ENCODE measurements at regions not wholly inside any gene's neighbourhood (a gene's known extent, or its start where the extent isn't known, plus 50 kb on each side); places are given as distances from the start of the nearest gene placed in this dataset.

DNA sequence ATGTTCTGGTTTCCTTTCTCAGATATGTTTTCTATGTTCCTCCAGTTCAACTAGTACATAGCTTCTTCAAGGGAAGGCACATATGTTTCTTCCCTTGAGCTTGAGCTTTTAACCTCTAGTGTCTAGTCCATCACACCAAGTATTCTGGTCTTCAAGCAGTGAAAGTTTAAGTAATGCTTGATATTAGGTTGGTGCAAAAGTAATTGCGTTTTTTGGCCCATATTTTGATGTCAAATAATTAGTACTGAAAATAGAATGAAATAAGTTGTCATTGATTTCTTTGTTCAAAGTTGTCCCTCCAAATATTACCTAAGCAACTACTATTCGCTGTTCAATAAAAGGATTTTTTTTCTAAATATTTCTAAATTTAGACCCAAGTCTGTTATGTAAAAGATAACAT is 146.7 kb upstream of the TSC22D2 start:
- H3K27ac ChIP-seq: no peak overlapping the region
- TF ChIP-seq, protein P1, sequence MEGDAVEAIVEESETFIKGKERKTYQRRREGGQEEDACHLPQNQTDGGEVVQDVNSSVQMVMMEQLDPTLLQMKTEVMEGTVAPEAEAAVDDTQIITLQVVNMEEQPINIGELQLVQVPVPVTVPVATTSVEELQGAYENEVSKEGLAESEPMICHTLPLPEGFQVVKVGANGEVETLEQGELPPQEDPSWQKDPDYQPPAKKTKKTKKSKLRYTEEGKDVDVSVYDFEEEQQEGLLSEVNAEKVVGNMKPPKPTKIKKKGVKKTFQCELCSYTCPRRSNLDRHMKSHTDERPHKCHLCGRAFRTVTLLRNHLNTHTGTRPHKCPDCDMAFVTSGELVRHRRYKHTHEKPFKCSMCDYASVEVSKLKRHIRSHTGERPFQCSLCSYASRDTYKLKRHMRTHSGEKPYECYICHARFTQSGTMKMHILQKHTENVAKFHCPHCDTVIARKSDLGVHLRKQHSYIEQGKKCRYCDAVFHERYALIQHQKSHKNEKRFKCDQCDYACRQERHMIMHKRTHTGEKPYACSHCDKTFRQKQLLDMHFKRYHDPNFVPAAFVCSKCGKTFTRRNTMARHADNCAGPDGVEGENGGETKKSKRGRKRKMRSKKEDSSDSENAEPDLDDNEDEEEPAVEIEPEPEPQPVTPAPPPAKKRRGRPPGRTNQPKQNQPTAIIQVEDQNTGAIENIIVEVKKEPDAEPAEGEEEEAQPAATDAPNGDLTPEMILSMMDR (IDR thresholded peaks at IDR 0.05): no peak
- H3K4me1 ChIP-seq (ENCODE audit: control insufficient read depth in 1 of 2, low read depth in 2 of 2): no peaks in the 10 kb centered on the region
- H3K4me3 ChIP-seq: no peak overlapping the region
- DNase-seq (ENCODE audit: low spot score) (no peak), ATAC-seq (ENCODE audit: insufficient number of reproducible peaks, low FRiP score, low read depth) (no peak)
- H3K9me3 ChIP-seq: no peaks in the 10 kb centered on the region
- H3K36me3 ChIP-seq: no peaks in the 10 kb centered on the region
- no peaks in the 10 kb centered on the region for H3K27me3 ChIP-seq (replicated peaks; ENCODE audit: insufficient read depth)

DNA sequence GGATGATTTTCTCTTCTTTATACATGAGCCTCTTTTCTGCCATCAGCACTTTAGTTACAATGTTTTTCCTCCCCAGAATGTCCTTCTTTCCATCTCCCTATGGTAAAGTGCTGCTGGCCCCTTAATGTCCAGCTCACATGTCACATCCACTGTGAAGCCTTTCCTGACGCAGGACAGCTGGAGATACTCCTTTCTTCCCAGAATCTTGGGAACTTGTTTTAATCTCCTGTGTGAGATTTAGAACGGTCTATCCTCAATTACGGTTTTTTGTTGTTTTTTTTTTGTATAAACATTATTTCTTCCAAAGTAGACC is 147.7 kb upstream of the TSC22D2 start:
- no peaks in the 10 kb centered on the region for H3K9me3 ChIP-seq
- H3K4me1 ChIP-seq (ENCODE audit: control insufficient read depth in 1 of 2, low read depth in 2 of 2): peaks cover under 1 to 5% of the 10 kb centered on the region in 2 donors
- no peak overlapping the region for H3K4me3 ChIP-seq
- TF ChIP-seq, protein P1 (IDR thresholded peaks at IDR 0.05): no peak
- no peak for DNase-seq (ENCODE audit: low spot score)
- no peaks in the 10 kb centered on the region for H3K36me3 ChIP-seq
- no peak overlapping the region for H3K27ac ChIP-seq
- H3K27me3 ChIP-seq (replicated peaks; ENCODE audit: insufficient read depth): no peaks in the 10 kb centered on the region
- ATAC-seq (ENCODE audit: insufficient number of reproducible peaks, low FRiP score, low read depth): no peak

DNA sequence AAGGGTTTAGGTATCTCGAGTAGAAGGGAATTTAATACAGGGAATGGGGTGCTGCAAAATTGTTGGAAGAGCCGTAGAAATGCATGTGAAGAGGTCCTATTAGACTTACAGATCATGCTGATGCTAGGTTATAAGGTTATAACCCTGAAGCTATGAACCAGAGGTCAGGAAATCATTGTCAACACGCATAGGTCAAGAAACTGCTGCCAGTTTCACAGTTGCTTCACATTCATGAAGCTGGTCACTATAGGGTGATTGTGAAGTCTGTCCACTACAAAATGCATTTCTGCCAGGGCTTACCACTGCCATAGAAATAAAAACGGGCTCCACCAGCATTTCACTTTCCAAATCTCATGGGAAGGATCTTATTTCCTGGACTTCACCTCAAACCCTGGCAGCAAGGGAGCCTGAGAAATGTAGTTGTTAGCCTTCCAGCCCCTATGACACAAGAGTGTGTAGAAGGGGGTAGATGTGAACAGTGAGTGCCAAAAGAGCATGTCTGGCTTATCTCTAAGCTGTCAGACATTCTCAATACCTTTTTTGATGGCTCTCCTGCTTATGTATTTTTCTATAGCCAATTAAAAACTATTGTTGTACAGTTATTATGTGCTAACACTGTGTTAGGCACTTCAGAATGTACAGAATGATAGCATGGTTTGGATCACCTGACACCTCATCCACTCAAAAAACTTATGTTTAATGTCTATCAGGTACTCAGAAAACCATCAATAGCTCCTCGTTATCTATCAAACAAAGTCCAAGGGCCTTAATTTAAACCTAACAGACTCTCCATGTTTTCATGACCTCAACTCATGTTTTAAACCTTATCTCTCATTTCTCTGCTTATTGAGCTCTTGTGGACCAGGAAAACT is 148.3 kb upstream of the TSC22D2 start:
- Histone ChIP-seq H3K27ac (no peak overlapping the region), H3K4me1 (ENCODE audit: control insufficient read depth in 1 of 2, low read depth in 2 of 2) (peaks cover 5 to 11% of the 10 kb centered on the region in 2 donors), H3K36me3 (no peaks in the 10 kb centered on the region), H3K4me3 (no peak overlapping the region), H3K9me3 (no peaks in the 10 kb centered on the region), H3K27me3 (replicated peaks; ENCODE audit: insufficient read depth) (no peaks in the 10 kb centered on the region)
- DNase-seq (ENCODE audit: low spot score): no peak
- TF ChIP-seq, protein P1 (IDR thresholded peaks at IDR 0.05): no peak
- ATAC-seq (ENCODE audit: insufficient number of reproducible peaks, low FRiP score, low read depth): no peak

- DNase-seq (ENCODE audit: low spot score): no peak
These were observed 151.3 kb upstream of the TSC22D2 start for GRCh38 chr3:150256782-150257181.

GRCh38 chr3:150256318-150256717 is 151.8 kb upstream of the TSC22D2 start:
- Histone ChIP-seq H3K4me3 (no peak overlapping the region), H3K36me3 (no peaks in the 10 kb centered on the region), H3K4me1 (ENCODE audit: control insufficient read depth in 1 of 2, low read depth in 2 of 2) (peaks cover 33 to 43% of the 10 kb centered on the region in 2 donors), H3K27me3 (replicated peaks; ENCODE audit: insufficient read depth) (no peaks in the 10 kb centered on the region), H3K27ac (peak overlapping the region; percentile 83 to 93), H3K9me3 (no peaks in the 10 kb centered on the region)
- TF ChIP-seq, protein P1 (IDR thresholded peaks at IDR 0.05): no peak
- DNase-seq (ENCODE audit: low spot score): no peak
- no peak for ATAC-seq (ENCODE audit: insufficient number of reproducible peaks, low FRiP score, low read depth)

More at GRCh38 chr3:150256782-150257181, 151.3 kb upstream of the TSC22D2 start:
- TF ChIP-seq, protein P1 (IDR thresholded peaks at IDR 0.05): no peak
- Histone ChIP-seq H3K27ac (no peak overlapping the region), H3K4me1 (ENCODE audit: control insufficient read depth in 1 of 2, low read depth in 2 of 2) (peaks cover 29 to 38% of the 10 kb centered on the region in 2 donors), H3K4me3 (no peak overlapping the region), H3K9me3 (no peaks in the 10 kb centered on the region), H3K27me3 (replicated peaks; ENCODE audit: insufficient read depth) (no peaks in the 10 kb centered on the region), H3K36me3 (no peaks in the 10 kb centered on the region)
- ATAC-seq (ENCODE audit: insufficient number of reproducible peaks, low FRiP score, low read depth): no peak
